Astrocyte of the spinal cord (primary cell): ENCODE measurements at regions not wholly inside any gene's neighbourhood (a gene's known extent, or its start where the extent isn't known, plus 50 kb on each side); places are given as distances from the start of the nearest gene placed in this dataset.

ENCODE experiments used
- DNase-seq: peaks from one replicate; pipeline ENCODE4 v3.0.0; 2011; ENCODE audit warnings: low read depth, low spot score
- H3K4me3 ChIP-seq: 2 replicates; pipeline ENCODE4 v1.5.1; 2011; ENCODE audit warnings: low read depth, mild to moderate bottlenecking, low read length, moderate library complexity
- in situ Hi-C: cut with HindIII; loops from 2 replicates; pipeline ENCODE4 v1.10.0; 2017; ENCODE audit warnings: low sequenced_read_pairs
- TF ChIP-seq, protein P1 (sequence below): IDR thresholded peaks from 2 replicates; pipeline ENCODE4 v1.5.1; 2012; ENCODE audit warnings: low read depth, mild to moderate bottlenecking, low read length, inconsistent platforms

DNA sequence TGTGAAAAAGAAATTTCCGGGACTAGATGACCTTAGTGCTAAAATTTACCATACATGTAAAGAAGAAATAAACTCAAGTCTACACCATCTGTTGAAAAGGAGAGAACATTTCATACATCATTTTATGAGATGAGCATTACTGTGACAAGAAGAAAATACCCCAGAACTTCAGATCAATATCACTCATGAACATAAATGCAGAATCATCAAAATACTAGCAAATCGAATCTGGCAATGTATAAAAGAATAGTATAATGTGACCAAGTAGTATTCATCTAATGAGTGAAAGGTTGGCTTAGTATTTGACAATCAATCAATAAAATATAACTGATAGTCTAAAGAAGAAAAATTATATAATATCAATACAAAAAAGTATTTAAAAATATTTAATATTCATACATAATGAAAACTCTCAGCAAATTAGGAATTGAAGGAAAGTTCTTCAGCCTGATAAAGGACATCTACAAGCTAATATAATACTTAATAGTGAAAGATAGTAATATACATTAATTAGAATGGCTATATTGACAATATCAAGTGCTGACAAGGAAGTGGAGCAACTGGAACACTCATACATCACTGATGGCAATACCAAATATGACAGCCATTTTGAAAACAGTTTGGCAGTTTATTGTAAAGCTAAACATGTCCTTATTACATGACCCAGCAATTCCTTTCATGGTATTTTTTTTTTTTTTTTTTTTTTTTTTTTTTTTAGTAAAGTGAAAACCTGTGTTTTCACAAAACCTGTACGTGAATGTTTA is 231.4 kb upstream of the ZEB2 start:
- in situ Hi-C loops = no loop called here
- DNase-seq = no peak
- H3K4me3 ChIP-seq = no peak overlapping the region
- TF ChIP-seq, protein P1, sequence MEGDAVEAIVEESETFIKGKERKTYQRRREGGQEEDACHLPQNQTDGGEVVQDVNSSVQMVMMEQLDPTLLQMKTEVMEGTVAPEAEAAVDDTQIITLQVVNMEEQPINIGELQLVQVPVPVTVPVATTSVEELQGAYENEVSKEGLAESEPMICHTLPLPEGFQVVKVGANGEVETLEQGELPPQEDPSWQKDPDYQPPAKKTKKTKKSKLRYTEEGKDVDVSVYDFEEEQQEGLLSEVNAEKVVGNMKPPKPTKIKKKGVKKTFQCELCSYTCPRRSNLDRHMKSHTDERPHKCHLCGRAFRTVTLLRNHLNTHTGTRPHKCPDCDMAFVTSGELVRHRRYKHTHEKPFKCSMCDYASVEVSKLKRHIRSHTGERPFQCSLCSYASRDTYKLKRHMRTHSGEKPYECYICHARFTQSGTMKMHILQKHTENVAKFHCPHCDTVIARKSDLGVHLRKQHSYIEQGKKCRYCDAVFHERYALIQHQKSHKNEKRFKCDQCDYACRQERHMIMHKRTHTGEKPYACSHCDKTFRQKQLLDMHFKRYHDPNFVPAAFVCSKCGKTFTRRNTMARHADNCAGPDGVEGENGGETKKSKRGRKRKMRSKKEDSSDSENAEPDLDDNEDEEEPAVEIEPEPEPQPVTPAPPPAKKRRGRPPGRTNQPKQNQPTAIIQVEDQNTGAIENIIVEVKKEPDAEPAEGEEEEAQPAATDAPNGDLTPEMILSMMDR = no peak

GRCh38 chr2:144749188-144749587 is 229.3 kb upstream of the ZEB2 start:
- DNase-seq = no peak
- TF ChIP-seq, protein P1 = no peak
- no peak overlapping the region for H3K4me3 ChIP-seq
- in situ Hi-C loops = no loop called here

GRCh38 chr2:144748443-144748842 is 228.5 kb upstream of the ZEB2 start:
- H3K4me3 ChIP-seq = no peak overlapping the region
- TF ChIP-seq, protein P1 = no peak
- in situ Hi-C loops = no loop called here
- no peak for DNase-seq

- in situ Hi-C loops = no loop called here
- no peak overlapping the region for H3K4me3 ChIP-seq
- TF ChIP-seq, protein P1 = no peak
- DNase-seq = no peak
Measured at GRCh38 chr2:144747571-144747970, 227.7 kb upstream of the ZEB2 start.

GRCh38 chr2:144745424-144745823 is 225.5 kb upstream of the ZEB2 start:
- no peak for DNase-seq
- in situ Hi-C loops = no loop called here
- TF ChIP-seq, protein P1 = no peak
- H3K4me3 ChIP-seq = no peak overlapping the region

DNA sequence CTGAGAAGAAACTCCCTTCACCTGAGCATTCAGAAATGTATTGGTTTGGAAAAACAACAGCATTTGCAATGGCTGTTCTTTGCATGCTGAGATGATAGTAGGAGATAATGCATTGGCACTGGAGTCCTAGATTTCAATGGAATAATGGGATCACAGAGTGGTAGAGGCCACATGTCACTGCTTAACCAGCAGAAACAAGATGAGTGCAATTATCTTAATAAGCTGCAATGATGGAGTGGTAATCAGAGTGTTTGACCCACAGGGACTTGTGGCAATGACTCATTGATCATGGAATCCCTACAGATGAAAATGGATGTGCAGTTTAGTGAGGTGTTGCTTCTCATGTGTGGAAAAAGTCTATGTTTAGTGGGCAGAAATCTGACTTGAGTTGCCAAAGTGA is 218.8 kb upstream of the ZEB2 start:
- no peak overlapping the region for H3K4me3 ChIP-seq
- DNase-seq = no peak
- in situ Hi-C loops = no loop called here
- TF ChIP-seq, protein P1 = no peak
